ENCODE measurements at regions not wholly inside any gene's neighbourhood (a gene's known extent, or its start where the extent isn't known, plus 50 kb on each side); places are given as distances from the start of the nearest gene placed in this dataset.

DNA sequence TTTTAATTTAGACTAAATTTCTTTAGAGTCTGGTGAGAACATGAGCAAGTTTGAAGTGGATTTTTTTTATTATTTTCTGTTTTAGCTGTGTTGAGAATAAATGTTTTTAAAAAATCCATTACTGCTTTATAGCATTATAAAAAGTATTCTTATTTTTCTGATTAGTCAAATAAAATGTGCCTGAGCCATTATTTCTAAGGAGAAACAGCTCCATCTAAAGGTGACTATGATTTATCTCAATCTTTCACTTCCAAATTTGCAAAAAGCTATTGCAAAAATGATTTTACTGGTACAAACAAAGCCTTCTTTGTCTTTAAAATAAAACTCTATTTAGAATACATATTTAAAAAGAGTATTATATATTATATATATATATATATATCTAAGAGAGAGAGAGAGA, 959.2 kb downstream of the FAM133A start:
- TF ChIP-seq, protein P1, sequence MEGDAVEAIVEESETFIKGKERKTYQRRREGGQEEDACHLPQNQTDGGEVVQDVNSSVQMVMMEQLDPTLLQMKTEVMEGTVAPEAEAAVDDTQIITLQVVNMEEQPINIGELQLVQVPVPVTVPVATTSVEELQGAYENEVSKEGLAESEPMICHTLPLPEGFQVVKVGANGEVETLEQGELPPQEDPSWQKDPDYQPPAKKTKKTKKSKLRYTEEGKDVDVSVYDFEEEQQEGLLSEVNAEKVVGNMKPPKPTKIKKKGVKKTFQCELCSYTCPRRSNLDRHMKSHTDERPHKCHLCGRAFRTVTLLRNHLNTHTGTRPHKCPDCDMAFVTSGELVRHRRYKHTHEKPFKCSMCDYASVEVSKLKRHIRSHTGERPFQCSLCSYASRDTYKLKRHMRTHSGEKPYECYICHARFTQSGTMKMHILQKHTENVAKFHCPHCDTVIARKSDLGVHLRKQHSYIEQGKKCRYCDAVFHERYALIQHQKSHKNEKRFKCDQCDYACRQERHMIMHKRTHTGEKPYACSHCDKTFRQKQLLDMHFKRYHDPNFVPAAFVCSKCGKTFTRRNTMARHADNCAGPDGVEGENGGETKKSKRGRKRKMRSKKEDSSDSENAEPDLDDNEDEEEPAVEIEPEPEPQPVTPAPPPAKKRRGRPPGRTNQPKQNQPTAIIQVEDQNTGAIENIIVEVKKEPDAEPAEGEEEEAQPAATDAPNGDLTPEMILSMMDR (IDR thresholded peaks at IDR 0.05; ENCODE audit: borderline replicate concordance, insufficient read depth, low read depth, low read length), result no peak
- H3K4me3 ChIP-seq (ENCODE audit: low read depth, low read length), result no peak overlapping the region

DNA sequence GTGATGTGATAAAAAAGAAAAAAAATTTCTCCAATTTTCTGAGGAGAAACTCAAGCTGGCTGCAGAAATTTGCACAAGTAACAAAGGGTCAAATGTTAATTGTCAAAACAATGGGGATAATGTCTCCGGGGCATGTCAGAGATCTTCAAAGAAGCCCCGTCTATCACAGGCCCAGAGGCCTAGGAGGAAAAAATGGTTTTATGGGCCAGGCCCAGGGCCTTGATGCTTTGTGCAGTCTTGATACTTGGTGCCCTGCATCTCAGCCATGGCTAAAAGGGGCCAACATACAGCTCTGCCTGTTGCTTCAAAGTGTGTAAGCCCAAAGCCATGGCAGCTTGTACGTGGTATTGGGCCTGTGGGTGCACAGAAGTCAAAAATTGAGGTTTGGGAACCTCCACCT, 961.0 kb downstream of the FAM133A start:
- TF ChIP-seq, protein P1 (IDR thresholded peaks at IDR 0.05; ENCODE audit: borderline replicate concordance, insufficient read depth, low read depth, low read length), result no peak
- H3K4me3 ChIP-seq (ENCODE audit: low read depth, low read length), result no peak overlapping the region

DNA sequence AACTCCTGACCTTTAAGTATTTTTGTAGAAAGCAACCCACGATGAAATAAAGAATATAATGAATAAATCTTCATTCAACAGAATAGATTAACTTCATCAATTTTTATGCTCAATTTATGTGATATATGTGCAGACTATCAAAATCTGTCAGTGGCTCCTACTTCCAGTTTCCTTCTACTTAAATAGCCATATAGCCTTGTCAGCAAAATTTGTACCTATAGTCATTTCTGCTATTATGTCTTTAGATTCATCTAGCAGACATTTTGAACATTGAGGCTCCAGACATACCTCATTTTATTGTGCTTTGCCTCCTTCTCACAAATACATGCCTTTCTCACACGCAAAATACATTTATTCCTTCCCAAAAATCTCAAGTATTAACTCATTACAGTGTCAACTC, 971.7 kb downstream of the FAM133A start:
- no peak overlapping the region for H3K4me3 ChIP-seq (ENCODE audit: low read depth, low read length)

DNA sequence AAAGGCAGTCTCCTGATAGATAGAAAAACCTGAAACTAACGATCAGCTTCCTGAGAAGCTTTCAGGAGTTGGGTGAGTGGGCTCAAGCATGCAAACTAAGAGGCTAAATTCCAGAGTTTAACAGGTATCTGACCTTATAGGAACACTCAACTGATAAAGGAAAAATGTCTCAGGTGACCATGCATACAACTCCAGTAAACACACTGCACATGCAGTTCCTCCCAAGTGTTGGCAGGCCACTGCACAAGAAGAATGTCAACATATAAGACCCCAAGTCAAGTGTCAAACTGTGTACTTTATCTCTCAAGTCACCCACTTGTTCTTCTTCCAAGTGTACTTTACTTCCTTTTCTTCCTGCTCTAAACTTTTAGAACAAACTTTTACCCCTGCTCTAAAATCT, 981.2 kb downstream of the FAM133A start:
- TF ChIP-seq, protein P1 (IDR thresholded peaks at IDR 0.05; ENCODE audit: borderline replicate concordance, insufficient read depth, low read depth, low read length), result no peak
- no peak overlapping the region for H3K4me3 ChIP-seq (ENCODE audit: low read depth, low read length)

More for the DNA sequence above, 971.7 kb downstream of the FAM133A start:
- TF ChIP-seq, protein P1 (IDR thresholded peaks at IDR 0.05; ENCODE audit: borderline replicate concordance, insufficient read depth, low read depth, low read length), result no peak

DNA sequence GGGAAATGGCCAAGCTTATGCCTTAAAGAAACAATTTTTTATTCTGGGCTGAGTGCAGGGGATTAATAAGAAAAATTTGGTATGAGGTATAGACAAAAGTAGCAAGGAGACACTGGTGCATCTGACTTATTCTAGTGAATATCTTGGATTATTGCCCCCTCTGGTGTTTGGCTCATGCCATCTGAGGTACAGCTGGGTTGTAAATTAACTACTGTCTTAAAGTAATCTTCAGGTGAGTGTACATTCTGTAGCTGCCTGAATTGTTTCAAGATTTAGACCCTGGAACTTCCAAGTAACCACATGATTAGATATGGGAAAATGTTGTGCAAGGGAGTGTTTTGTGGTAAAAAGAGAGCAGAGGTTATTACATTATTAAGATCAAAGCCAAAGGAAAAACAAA, 988.7 kb downstream of the FAM133A start:
- TF ChIP-seq, protein P1 (IDR thresholded peaks at IDR 0.05; ENCODE audit: borderline replicate concordance, insufficient read depth, low read depth, low read length), result no peak
- H3K4me3 ChIP-seq (ENCODE audit: low read depth, low read length), result no peak overlapping the region

DNA sequence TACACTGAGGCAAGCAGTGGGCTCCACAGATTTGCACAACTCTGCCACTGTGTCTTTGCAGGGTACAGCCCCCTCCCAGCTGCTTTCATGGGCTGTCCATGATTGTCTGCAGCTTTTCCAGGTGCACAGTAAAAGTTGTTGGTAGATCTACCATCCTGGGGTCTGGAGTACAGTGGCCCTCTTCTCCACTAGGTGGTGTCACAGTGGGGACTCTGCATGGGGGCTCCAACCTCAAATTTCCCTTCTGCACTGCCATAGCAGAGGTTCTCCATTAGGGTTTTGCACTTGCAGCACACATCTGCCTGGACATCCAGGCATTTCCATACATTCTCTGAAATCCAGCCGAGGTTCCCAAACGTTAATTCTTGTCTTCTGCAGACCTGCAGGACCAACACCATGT, 1002.3 kb downstream of the FAM133A start:
- H3K4me3 ChIP-seq (ENCODE audit: low read depth, low read length), result no peak overlapping the region

DNA sequence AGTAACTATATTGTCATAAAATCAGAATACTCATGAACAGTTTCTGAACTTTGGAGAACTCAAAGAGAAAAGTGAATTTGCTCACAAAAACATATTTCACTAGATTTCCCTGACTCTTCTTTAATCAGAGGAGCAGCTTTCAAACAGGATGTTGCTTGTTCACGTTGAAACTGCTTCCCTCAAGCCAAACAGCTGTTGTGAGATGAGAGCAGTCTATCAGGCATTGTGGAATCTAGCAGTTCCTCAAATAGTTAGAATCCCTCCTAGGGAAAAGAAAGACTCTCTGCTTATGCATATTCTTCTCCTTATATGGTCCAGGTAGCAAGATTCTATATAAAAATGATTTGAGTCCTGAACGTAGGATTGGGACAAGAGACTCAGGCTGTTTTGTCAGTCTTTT, 1012.1 kb downstream of the FAM133A start:
- TF ChIP-seq, protein P1 (IDR thresholded peaks at IDR 0.05; ENCODE audit: borderline replicate concordance, insufficient read depth, low read depth, low read length), result no peak
- no peak overlapping the region for H3K4me3 ChIP-seq (ENCODE audit: low read depth, low read length)

More for the DNA sequence above, 1002.3 kb downstream of the FAM133A start:
- TF ChIP-seq, protein P1 (IDR thresholded peaks at IDR 0.05; ENCODE audit: borderline replicate concordance, insufficient read depth, low read depth, low read length), result 0 out of 2 replicates have a peak, but pooled peaks have one; percentile 1

Data from GM12875 (cell line).